Muscle layer of duodenum (tissue), 2 donors: ENCODE measurements at regions not wholly inside any gene's neighbourhood (a gene's known extent, or its start where the extent isn't known, plus 50 kb on each side); places are given as distances from the start of the nearest gene placed in this dataset.
"Not testable (repeated sequence)": the region's sequence is repeated elsewhere in the genome, so short reads cannot be mapped to it uniquely, and the experiment has no call there.

ENCODE experiments used
- H3K27ac ChIP-seq: one replicate; pipeline ENCODE4 v1.7.0; 2013; ENCODE audit warnings: mild to moderate bottlenecking, low read length
- H3K27me3 ChIP-seq: one replicate; pipeline ENCODE4 v1.7.0; 2013; ENCODE audit warnings: low read depth, mild to moderate bottlenecking, control low read depth, low read length
- H3K36me3 ChIP-seq, 2 donors: one replicate each; pipeline ENCODE4 v1.7.0; 2013; ENCODE audit warnings: low read length in 2 of 2, control low read depth in 1 of 2, mild to moderate bottlenecking in 1 of 2; ENCODE audit not compliant: insufficient read depth in 2 of 2, control insufficient read depth in 1 of 2
- H3K4me1 ChIP-seq, 2 donors: one replicate each; pipeline ENCODE4 v1.7.0; 2013; ENCODE audit warnings: low read length in 2 of 2, mild to moderate bottlenecking in 2 of 2, control low read depth in 1 of 2, moderate library complexity in 1 of 2; ENCODE audit not compliant: insufficient read depth in 2 of 2, control insufficient read depth in 1 of 2
- H3K4me3 ChIP-seq, 2 donors: one replicate each; pipeline ENCODE4 v1.7.0; 2013; ENCODE audit warnings: low read length in 2 of 2, low read depth in 1 of 2, mild to moderate bottlenecking in 1 of 2
- H3K9me3 ChIP-seq, 2 donors: one replicate each; pipeline ENCODE4 v1.7.0; 2013; ENCODE audit warnings: low read length in 2 of 2, control low read depth in 1 of 2, mild to moderate bottlenecking in 1 of 2; ENCODE audit not compliant: control insufficient read depth in 1 of 2
- donor health status: healthy.

- Histone ChIP-seq H3K9me3 (peaks cover 0 to 5% of the 10 kb centered on the region in 2 donors), H3K27ac (no peak overlapping the region), H3K27me3 (no peaks in the 10 kb centered on the region), H3K4me3 (no peak overlapping the region), H3K36me3 (no peaks in the 10 kb centered on the region), H3K4me1 (no peaks in the 10 kb centered on the region)
These were observed 321.4 kb upstream of the IL12A start for GRCh38 chr3:159667261-159667660.

GRCh38 chr3:159668461-159668860, 320.2 kb upstream of the IL12A start:
- no peaks in the 10 kb centered on the region for H3K4me1 ChIP-seq
- no peak overlapping the region for H3K27ac ChIP-seq
- H3K4me3 ChIP-seq: no peak overlapping the region
- H3K36me3 ChIP-seq: no peaks in the 10 kb centered on the region
- H3K27me3 ChIP-seq: no peaks in the 10 kb centered on the region
- H3K9me3 ChIP-seq: no peaks in the 10 kb centered on the region

GRCh38 chr3:159668990-159669476, 319.6 kb upstream of the IL12A start:
- Histone ChIP-seq H3K4me3 (no peak overlapping the region), H3K36me3 (no peaks in the 10 kb centered on the region), H3K27ac (no peak overlapping the region), H3K9me3 (no peaks in the 10 kb centered on the region), H3K27me3 (no peaks in the 10 kb centered on the region), H3K4me1 (no peaks in the 10 kb centered on the region)

- Histone ChIP-seq H3K4me3 (no peak overlapping the region), H3K27me3 (no peaks in the 10 kb centered on the region), H3K9me3 (no peaks in the 10 kb centered on the region), H3K27ac (no peak overlapping the region), H3K4me1 (no peaks in the 10 kb centered on the region), H3K36me3 (no peaks in the 10 kb centered on the region)
These were observed 318.9 kb upstream of the IL12A start for GRCh38 chr3:159669766-159670165.

DNA sequence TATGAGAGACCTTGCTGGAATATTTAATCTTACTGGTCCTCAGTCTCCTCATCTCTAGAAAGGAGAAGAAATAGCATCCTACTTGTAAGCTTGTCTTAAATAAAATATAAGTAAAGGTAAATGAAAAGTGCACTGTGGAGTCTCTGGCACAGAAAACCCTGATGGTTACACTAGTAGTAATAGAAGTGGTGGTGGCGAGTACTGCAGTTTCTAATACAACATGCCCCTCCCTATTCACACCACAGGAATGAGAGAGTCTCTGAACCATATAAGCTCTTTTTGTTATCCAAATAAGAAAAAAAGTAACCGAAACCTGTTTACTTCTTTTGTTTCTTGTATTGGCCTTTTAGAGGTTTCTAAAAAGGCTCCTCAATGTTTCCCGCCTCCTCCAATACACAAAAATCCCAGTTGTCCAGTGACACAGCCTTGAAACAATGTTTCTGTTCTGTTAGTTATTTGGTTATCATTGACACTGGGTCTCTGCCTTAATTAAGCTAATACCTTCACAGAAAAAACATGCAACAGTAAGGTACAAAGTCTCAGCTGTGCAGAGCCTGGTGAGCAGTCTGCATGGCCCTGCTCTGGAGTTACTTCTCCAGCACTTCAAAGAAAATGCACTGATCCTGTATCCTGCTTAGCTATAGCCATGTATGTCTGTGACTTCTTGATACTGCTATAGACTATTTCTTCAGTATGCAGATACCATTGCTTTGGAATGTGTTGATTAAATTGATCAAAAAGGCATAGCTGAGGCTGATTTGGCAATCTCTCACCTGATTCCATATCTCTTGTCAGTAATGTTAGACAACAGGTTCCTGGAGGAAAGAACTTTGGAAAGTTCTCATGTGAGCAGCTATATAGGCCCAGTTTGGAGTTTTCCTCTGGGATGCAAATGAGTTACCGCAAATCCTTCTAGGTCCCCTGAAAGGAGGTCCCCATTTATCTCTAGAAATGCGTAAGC, 315.6 kb upstream of the IL12A start:
- Histone ChIP-seq H3K4me1 (no peaks in the 10 kb centered on the region), H3K36me3 (no peaks in the 10 kb centered on the region), H3K27me3 (no peaks in the 10 kb centered on the region), H3K9me3 (no peaks in the 10 kb centered on the region), H3K27ac (no peak overlapping the region), H3K4me3 (no peak overlapping the region)

GRCh38 chr3:159674583-159674982, 314.1 kb upstream of the IL12A start:
- Histone ChIP-seq H3K27me3 (no peaks in the 10 kb centered on the region), H3K27ac (no peak overlapping the region), H3K36me3 (no peaks in the 10 kb centered on the region), H3K4me1 (no peaks in the 10 kb centered on the region), H3K4me3 (no peak overlapping the region), H3K9me3 (no peaks in the 10 kb centered on the region)

DNA sequence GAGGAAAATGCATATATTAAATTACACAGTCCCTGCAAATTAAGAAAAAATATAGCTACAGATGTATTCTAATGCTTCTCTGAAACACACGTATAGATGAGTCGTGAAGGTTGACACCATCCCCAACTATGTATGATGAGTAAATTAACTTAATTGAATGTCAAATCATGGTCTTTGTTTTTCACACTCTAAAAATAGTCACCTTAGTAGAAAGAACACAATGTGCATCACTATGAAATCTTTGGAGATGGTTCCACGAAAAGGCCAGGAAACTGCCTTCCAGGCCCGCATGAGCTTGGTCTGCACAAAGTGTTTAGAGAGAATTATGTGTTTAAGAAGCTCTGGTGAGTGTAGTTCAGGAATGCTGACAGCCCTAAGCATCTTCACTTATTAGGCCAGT, 313.4 kb upstream of the IL12A start:
- H3K27ac ChIP-seq: no peak overlapping the region
- no peaks in the 10 kb centered on the region for H3K27me3 ChIP-seq
- H3K36me3 ChIP-seq: no peaks in the 10 kb centered on the region
- no peak overlapping the region for H3K4me3 ChIP-seq
- H3K4me1 ChIP-seq: no peaks in the 10 kb centered on the region
- no peaks in the 10 kb centered on the region for H3K9me3 ChIP-seq

DNA sequence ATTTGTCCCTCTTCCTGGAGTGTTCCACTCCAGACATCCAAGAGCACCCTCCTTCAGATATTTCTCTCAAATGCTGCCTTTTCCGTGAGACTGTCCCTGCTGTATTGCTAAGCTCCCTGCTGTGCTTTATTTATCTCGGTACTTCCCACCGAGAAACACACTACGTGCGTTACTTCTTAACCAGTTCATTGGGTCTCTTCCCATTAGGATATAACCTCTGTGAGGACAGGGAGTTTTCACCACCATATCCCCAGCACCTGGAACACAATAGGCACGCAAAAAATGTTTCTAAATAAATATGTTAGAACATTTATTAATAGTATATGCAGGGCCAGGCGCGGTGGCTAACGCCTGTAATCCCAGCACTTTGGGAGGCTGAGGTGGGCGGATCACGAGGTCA, 308.7 kb upstream of the IL12A start:
- H3K27ac ChIP-seq: no peak overlapping the region
- H3K36me3 ChIP-seq: no peaks in the 10 kb centered on the region
- H3K4me3 ChIP-seq: no peak overlapping the region
- no peaks in the 10 kb centered on the region for H3K4me1 ChIP-seq
- H3K9me3 ChIP-seq: no peaks in the 10 kb centered on the region
- H3K27me3 ChIP-seq: no peaks in the 10 kb centered on the region

GRCh38 chr3:159681717-159682116, 306.9 kb upstream of the IL12A start:
- H3K27me3 ChIP-seq, H3K9me3 ChIP-seq, H3K4me1 ChIP-seq, H3K4me3 ChIP-seq, H3K36me3 ChIP-seq, H3K27ac ChIP-seq: not testable (repeated sequence)

DNA sequence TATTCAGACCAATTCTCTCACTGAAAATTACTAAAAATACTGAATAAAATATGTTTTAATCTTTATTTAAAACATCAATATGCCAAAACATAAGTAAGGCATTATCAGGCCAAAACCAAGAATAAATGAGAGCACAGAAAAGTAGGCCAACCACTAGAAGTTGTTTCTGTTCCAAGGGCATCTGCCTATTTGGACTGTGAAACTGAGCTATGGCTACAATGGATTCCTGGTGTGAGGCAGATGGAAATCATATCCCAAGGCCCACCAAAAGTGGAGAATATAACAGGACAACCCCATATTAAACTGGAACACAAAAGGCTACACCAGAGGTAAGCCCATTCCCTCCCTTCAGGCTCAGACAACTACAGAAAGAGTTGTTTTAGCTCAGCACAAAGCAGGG, 302.8 kb upstream of the IL12A start:
- H3K36me3 ChIP-seq: no peaks in the 10 kb centered on the region
- no peak overlapping the region for H3K4me3 ChIP-seq
- no peaks in the 10 kb centered on the region for H3K4me1 ChIP-seq
- no peak overlapping the region for H3K27ac ChIP-seq
- H3K9me3 ChIP-seq: peaks cover 0 to 2% of the 10 kb centered on the region in 2 donors
- no peaks in the 10 kb centered on the region for H3K27me3 ChIP-seq

GRCh38 chr3:159693226-159693625, 295.4 kb upstream of the IL12A start:
- no peaks in the 10 kb centered on the region for H3K9me3 ChIP-seq
- no peak overlapping the region for H3K4me3 ChIP-seq
- no peaks in the 10 kb centered on the region for H3K36me3 ChIP-seq
- H3K27me3 ChIP-seq: no peaks in the 10 kb centered on the region
- H3K27ac ChIP-seq: no peak overlapping the region
- H3K4me1 ChIP-seq: no peaks in the 10 kb centered on the region
